ENCODE measurements at regions not wholly inside any gene's neighbourhood (a gene's known extent, or its start where the extent isn't known, plus 50 kb on each side); places are given as distances from the start of the nearest gene placed in this dataset.

GRCh38 chr15:38860674-38861073 lies 296.1 kb upstream of the RASGRP1 start:
- no peaks in the 10 kb centered on the region for H3K27me3 ChIP-seq
- no peaks in the 10 kb centered on the region for H3K9me3 ChIP-seq
- no peak for ATAC-seq
- no peak overlapping the region for H3K27ac ChIP-seq
- in situ Hi-C loops (cut with MboI; ENCODE audit: low sequenced_read_pairs in 4 of 4) = no loop called here
- no peak overlapping the region for H3K4me3 ChIP-seq
- intact Hi-C loops (cut with DNase I; ENCODE audit: low total_unique reads) = loop anchor here (10.0 kb wide), 1 partner anchor 134 kb away; no protein-coding TSS in a partner anchor
- DNase-seq = no peak
- H3K36me3 ChIP-seq = no peaks in the 10 kb centered on the region
- peaks cover 0 to 2% of the 10 kb centered on the region in 2 donors for H3K4me1 ChIP-seq
- no peak for TF ChIP-seq CTCF (IDR thresholded peaks at IDR 0.05 in 4 of 5, conservative IDR thresholded peaks at IDR 0.05 in 1 of 5)
- no peak for TF ChIP-seq POLR2A (IDR thresholded peaks at IDR 0.05)

GRCh38 chr15:38861108-38861507 lies 296.5 kb upstream of the RASGRP1 start:
- Histone ChIP-seq H3K36me3 (no peaks in the 10 kb centered on the region), H3K4me1 (peaks cover 0 to 2% of the 10 kb centered on the region in 2 donors), H3K27me3 (no peaks in the 10 kb centered on the region), H3K27ac (no peak overlapping the region), H3K9me3 (no peaks in the 10 kb centered on the region), H3K4me3 (no peak overlapping the region)
- in situ Hi-C loops (cut with MboI; ENCODE audit: low sequenced_read_pairs in 4 of 4) = no loop called here
- DNase-seq (no peak), ATAC-seq (no peak)
- intact Hi-C loops (cut with DNase I; ENCODE audit: low total_unique reads) = loop anchor here (10.0 kb wide), 1 partner anchor 134 kb away; no protein-coding TSS in a partner anchor
- no peak for TF ChIP-seq CTCF (IDR thresholded peaks at IDR 0.05 in 4 of 5, conservative IDR thresholded peaks at IDR 0.05 in 1 of 5)
- TF ChIP-seq POLR2A (IDR thresholded peaks at IDR 0.05) = no peak

- Histone ChIP-seq H3K36me3 (no peaks in the 10 kb centered on the region), H3K4me1 (peaks cover 0 to 2% of the 10 kb centered on the region in 2 donors), H3K4me3 (no peak overlapping the region), H3K9me3 (no peaks in the 10 kb centered on the region), H3K27me3 (no peaks in the 10 kb centered on the region), H3K27ac (no peak overlapping the region)
- DNase-seq (no peak), ATAC-seq (no peak)
- in situ Hi-C loops (cut with MboI; ENCODE audit: low sequenced_read_pairs in 4 of 4) (no loop called here), intact Hi-C loops (cut with DNase I; ENCODE audit: low total_unique reads) (loop anchor here (10.0 kb wide), 1 partner anchor 133 kb away; no protein-coding TSS in a partner anchor)
- TF ChIP-seq CTCF (IDR thresholded peaks at IDR 0.05 in 4 of 5, conservative IDR thresholded peaks at IDR 0.05 in 1 of 5) (no peak), POLR2A (IDR thresholded peaks at IDR 0.05) (no peak)
Measured at GRCh38 chr15:38862099-38862498, 297.5 kb upstream of the RASGRP1 start.

- intact Hi-C loops (cut with DNase I; ENCODE audit: low total_unique reads) = loop anchor here (10.0 kb wide), 1 partner anchor 131 kb away; no protein-coding TSS in a partner anchor
- no peaks in the 10 kb centered on the region for H3K36me3 ChIP-seq
- no peaks in the 10 kb centered on the region for H3K9me3 ChIP-seq
- no peak overlapping the region for H3K4me3 ChIP-seq
- H3K27me3 ChIP-seq = no peaks in the 10 kb centered on the region
- H3K27ac ChIP-seq = no peak overlapping the region
- ATAC-seq = no peak
- TF ChIP-seq CTCF (IDR thresholded peaks at IDR 0.05 in 4 of 5, conservative IDR thresholded peaks at IDR 0.05 in 1 of 5) = no peak
- no peak for TF ChIP-seq POLR2A (IDR thresholded peaks at IDR 0.05)
- peaks cover 0 to 2% of the 10 kb centered on the region in 2 donors for H3K4me1 ChIP-seq
- no peak for DNase-seq
- in situ Hi-C loops (cut with MboI; ENCODE audit: low sequenced_read_pairs in 4 of 4) = no loop called here
Measured at GRCh38 chr15:38863381-38863780, 298.8 kb upstream of the RASGRP1 start.

GRCh38 chr15:38864122-38864521 lies 299.5 kb upstream of the RASGRP1 start:
- H3K9me3 ChIP-seq = no peaks in the 10 kb centered on the region
- in situ Hi-C loops (cut with MboI; ENCODE audit: low sequenced_read_pairs in 4 of 4) = no loop called here
- no peaks in the 10 kb centered on the region for H3K27me3 ChIP-seq
- TF ChIP-seq CTCF (IDR thresholded peaks at IDR 0.05 in 4 of 5, conservative IDR thresholded peaks at IDR 0.05 in 1 of 5) = no peak
- TF ChIP-seq POLR2A (IDR thresholded peaks at IDR 0.05) = no peak
- H3K27ac ChIP-seq = no peak overlapping the region
- no peak for DNase-seq
- intact Hi-C loops (cut with DNase I; ENCODE audit: low total_unique reads) = loop anchor here (10.0 kb wide), 1 partner anchor 131 kb away; no protein-coding TSS in a partner anchor
- peaks cover 0 to 2% of the 10 kb centered on the region in 2 donors for H3K4me1 ChIP-seq
- ATAC-seq = no peak
- H3K36me3 ChIP-seq = no peaks in the 10 kb centered on the region
- H3K4me3 ChIP-seq = no peak overlapping the region
